ENCODE measurements at regions not wholly inside any gene's neighbourhood (a gene's known extent, or its start where the extent isn't known, plus 50 kb on each side); places are given as distances from the start of the nearest gene placed in this dataset.

DNA sequence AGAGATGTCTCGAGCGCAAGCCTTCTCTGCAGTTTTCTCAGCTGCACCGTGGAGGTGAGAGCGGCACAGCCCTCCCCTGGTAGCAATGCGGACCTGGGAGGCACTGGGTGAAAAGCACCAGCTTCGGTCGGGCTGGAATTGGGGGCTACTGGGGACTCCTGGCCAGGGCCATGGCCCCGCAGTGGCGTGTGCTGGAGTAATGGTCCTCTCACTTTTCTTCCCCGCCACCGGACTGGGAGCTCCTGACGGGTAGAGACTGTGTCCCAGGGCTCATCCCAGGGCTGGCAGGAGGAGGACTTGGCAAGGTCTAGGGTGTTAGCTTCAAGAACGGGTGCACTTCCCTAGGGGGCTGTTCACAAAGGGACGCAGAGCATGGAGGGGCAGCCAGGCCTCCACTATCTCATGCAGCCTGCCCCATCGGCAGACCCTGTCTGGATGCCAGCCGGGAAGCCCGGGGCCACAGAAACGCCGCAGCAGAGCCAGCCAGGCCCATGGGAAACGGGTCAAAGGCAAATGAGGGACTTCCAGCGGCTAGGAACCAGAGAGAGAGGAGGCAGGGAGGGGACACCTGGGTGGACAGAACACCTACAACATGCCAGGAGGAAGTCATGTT, 92.6 kb upstream of the MVB12B start:
- no peak for TF ChIP-seq JUND (IDR thresholded peaks at IDR 0.05; ENCODE audit: low read depth)
- no peak for DNase-seq (ENCODE audit: low read depth in 1 of 2, low spot score in 1 of 2)
- in situ Hi-C loops (cut with HindIII; ENCODE audit: low pct_unique_long_range_greater_than_20kb, low sequenced_read_pairs) = no loop called here

DNA sequence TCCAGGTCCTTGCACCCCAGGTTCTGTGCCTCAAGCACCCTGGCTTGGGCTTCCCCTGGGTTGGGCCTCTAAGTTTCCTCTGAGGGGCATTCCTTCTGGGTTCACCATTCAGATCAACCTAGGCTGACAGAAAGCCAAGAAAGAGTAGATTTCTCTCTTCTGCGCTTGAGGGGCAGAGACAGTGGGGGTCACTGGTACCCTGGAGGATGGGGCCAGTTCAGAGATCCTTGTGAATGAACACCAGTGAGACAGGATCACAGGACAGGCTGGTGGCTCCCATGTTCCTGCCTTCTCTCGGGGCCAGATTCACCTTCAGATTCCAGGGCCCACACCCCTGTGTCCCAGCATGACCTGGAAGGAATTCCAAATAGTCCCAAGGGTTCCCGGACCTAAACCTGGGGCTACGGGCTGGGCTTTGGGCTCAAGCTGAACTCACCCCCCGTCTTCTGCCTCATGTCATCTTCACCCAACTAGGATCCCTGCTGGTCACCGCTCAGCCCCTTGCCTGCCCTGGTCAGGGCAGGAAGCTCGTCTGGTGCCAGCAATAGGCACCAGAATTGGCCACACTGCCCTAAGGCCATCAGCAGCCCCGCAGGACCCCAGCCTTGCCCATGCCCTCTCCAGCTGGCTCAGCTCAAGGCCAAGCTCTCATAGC, 91.8 kb upstream of the MVB12B start:
- no peak for DNase-seq (ENCODE audit: low read depth in 1 of 2, low spot score in 1 of 2)
- in situ Hi-C loops (cut with HindIII; ENCODE audit: low pct_unique_long_range_greater_than_20kb, low sequenced_read_pairs) = no loop called here
- TF ChIP-seq JUND (IDR thresholded peaks at IDR 0.05; ENCODE audit: low read depth) = no peak

DNA sequence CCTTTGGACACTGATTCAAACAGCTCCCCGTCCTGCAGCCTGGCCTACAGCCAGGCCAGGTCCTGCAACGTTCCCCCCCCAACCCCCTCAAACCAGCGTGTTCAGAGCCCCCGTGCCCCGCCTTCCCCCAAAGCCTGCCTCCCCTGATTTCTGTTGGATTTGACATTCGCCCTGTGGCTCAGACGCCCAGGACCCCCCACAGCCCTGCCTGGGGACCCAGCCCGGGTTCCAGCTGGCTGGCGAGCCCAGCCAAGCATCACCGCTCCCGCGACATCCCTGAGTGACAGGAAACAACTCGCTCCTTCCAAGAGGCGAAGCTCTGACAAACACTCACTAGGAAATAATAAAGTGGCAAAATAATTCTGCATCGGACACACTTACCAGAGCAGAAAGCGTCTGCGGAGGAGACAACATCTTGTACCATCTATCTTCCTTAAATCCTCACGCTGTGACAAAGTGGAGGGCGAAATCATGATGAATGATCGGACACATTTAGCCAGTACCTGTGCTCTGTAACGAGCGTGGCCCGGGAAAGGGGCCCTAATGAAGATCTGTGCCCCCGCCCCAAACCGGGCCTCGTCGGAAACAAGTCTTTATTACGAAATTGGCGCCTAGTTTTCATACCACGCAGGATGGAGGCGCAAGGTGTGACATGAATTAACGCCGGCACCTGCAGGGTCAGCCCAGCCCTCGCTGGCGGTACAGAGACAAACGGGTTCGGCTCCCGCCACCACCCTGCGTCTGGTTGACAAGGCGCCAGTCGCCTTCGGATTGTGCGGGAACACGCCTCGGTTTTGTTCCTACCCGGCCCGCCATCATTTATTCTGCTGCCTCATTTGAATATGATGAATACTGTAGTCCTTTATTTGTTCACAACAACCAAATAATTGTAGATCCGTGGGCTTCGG, 91.0 kb upstream of the MVB12B start:
- no peak for TF ChIP-seq JUND (IDR thresholded peaks at IDR 0.05; ENCODE audit: low read depth)
- in situ Hi-C loops (cut with HindIII; ENCODE audit: low pct_unique_long_range_greater_than_20kb, low sequenced_read_pairs) = no loop called here
- no peak for DNase-seq (ENCODE audit: low read depth in 1 of 2, low spot score in 1 of 2)

DNA sequence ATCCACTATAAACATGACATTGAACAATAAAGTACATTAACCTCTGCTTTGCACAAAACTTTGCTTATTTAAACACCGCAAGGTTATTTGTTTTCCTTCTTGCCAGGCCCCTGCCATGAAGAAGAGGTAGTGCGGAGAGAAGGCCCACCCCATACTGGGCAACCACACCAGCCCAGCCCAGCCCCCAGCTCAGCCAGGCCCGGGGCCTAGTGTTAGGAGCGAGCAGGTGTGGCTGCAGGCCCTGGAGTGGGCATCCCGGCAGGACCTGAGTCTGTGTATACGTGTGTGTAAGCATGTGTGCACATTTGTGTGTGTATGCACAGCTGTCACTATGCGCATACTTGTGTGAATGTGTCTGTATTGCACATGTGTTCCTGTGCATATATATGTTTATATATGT, 90.4 kb upstream of the MVB12B start:
- no peak for TF ChIP-seq JUND (IDR thresholded peaks at IDR 0.05; ENCODE audit: low read depth)

DNA sequence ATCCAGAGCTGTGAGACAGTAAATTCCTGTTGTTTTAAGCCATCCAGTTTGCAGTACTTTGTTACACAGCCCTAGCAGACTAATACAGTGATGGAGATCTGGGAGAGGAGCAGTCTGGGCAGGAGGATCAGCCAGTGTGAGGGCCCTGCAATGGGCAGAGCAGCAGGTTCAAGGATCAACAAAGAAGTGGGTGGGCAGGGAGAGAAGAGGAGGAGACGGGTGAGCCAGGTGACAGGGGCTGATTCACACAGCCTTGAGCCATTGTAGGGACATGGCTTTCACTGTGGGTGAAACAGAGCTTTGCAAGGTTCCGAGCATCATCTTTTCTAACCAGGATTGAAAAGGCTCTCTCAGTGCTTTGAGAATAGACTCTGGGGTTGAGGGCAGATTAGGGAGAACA, 88.2 kb upstream of the MVB12B start:
- TF ChIP-seq JUND (IDR thresholded peaks at IDR 0.05; ENCODE audit: low read depth) = no peak
- DNase-seq (ENCODE audit: low read depth in 1 of 2, low spot score in 1 of 2) = no peak
- in situ Hi-C loops (cut with HindIII; ENCODE audit: low pct_unique_long_range_greater_than_20kb, low sequenced_read_pairs) = no loop called here

More for the DNA sequence above, 90.4 kb upstream of the MVB12B start:
- in situ Hi-C loops (cut with HindIII; ENCODE audit: low pct_unique_long_range_greater_than_20kb, low sequenced_read_pairs) = no loop called here
- no peak for DNase-seq (ENCODE audit: low read depth in 1 of 2, low spot score in 1 of 2)

DNA sequence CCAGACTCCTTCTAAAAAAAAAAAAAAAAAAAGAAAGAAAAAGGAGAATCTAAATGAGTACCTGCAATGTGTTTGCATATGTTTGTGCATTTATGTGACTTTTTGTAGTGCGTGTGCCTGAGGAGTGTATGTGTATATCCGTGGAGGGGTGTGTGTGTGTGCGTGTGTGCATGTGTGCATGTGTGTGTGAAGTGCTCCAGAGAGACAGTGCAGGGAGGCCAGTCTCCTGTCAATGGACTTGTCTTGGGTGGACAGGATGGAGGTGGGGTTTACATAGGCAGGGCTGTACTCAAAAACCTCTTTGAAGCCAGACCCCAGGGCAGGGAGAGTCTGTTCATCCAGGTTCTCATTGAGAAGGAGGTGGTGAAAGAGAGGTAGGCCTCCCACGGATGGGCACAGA, 87.1 kb upstream of the MVB12B start:
- TF ChIP-seq JUND (IDR thresholded peaks at IDR 0.05; ENCODE audit: low read depth) = no peak
- DNase-seq (ENCODE audit: low read depth in 1 of 2, low spot score in 1 of 2) = no peak
- in situ Hi-C loops (cut with HindIII; ENCODE audit: low pct_unique_long_range_greater_than_20kb, low sequenced_read_pairs) = no loop called here

DNA sequence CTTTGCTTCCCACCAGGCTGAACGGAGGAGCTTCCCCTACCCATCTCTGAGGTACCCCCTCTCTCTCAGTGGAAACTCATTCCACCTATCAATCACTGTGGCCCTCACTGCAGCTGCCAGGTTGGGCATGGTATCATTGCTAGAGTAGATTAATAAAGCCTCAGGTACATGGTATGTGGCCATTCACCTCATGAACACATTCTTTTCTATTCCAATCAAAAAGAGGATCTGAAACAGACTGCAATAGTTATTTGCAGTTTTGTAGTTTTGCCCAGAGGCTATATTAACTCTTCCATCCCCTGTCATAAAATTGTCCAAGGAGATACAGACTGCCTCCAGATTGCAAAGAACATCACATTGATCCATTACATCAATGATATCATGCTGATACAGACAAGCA, 85.8 kb upstream of the MVB12B start:
- no peak for TF ChIP-seq JUND (IDR thresholded peaks at IDR 0.05; ENCODE audit: low read depth)
- no peak for DNase-seq (ENCODE audit: low read depth in 1 of 2, low spot score in 1 of 2)
- in situ Hi-C loops (cut with HindIII; ENCODE audit: low pct_unique_long_range_greater_than_20kb, low sequenced_read_pairs) = no loop called here

DNA sequence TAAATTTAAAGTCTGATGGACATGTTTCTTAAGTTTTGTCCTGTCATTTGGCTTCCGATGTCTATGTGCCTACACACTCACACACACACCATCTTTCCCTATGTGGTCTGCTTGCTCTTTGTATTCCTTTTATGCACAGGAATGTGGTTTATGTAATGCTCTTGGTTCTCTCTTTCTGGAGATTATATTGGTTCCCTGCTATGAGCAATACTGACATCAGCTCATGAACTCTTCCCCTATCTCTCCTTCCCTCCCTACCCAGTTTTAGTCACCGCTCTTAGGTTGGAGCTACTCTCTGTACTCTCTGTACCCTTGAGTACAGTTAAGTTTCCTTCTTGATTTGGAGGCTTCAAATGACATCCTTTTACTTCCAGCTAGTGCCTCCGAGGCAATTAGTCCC, 77.9 kb upstream of the MVB12B start:
- in situ Hi-C loops (cut with HindIII; ENCODE audit: low pct_unique_long_range_greater_than_20kb, low sequenced_read_pairs) = no loop called here
- TF ChIP-seq JUND (IDR thresholded peaks at IDR 0.05; ENCODE audit: low read depth) = no peak
- DNase-seq (ENCODE audit: low read depth in 1 of 2, low spot score in 1 of 2) = no peak

DNA sequence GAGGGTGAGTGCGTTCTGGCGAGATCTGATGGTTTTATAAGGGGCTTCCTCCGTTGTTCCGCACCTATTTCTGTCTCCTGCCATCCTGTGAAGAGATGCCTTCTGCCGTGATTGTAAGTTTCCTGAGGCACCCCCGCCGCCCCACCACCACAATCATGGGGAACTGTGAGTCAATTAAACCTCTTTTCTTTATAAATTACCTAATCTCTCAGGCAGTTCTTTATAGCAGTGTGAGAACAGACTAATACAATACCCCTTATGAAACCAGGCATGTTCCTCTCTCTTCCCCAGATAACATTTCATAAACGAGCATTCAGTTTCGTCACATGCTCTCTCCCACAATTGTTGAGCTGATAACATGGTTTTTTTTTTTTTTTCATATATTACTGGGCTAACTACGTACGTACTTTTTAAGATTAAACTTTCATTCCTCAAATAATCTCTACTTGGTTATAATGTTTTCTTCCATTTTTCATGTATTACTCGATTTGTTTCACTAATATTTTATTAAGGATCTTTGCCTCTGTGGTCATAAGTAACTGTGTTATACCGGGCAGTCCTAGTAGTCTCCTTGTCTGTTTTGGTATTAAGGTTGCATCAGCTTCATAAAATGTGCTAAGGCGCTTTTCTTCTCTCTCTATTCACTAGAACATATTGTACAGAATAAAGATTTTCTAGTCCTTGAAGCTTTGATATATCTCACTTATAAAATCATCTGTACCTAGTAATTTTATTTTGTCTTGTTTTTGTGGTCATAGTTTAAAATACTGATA, 64.9 kb upstream of the MVB12B start:
- no peak for TF ChIP-seq JUND (IDR thresholded peaks at IDR 0.05; ENCODE audit: low read depth)
- no peak for DNase-seq (ENCODE audit: low read depth in 1 of 2, low spot score in 1 of 2)
- in situ Hi-C loops (cut with HindIII; ENCODE audit: low pct_unique_long_range_greater_than_20kb, low sequenced_read_pairs) = no loop called here

DNA sequence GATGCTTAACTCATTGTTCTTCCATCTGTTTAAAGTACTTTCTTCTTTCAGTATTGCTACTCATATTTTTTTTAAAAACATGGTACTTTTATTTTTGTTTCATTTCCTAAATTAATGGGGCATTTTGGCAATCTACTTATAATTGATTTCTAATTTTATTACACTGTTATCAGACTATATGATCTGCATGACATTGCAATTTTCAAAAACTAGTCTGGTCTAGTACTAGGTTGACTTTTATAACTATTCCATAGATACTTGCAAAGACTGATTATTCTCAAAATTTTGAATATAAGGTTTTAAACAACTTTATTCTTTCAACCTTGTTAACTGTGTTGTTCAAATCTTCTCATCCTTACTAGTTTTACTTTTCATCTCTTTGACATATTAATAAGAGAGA, 63.9 kb upstream of the MVB12B start:
- no peak for TF ChIP-seq JUND (IDR thresholded peaks at IDR 0.05; ENCODE audit: low read depth)
- in situ Hi-C loops (cut with HindIII; ENCODE audit: low pct_unique_long_range_greater_than_20kb, low sequenced_read_pairs) = no loop called here
- DNase-seq (ENCODE audit: low read depth in 1 of 2, low spot score in 1 of 2) = no peak

DNA sequence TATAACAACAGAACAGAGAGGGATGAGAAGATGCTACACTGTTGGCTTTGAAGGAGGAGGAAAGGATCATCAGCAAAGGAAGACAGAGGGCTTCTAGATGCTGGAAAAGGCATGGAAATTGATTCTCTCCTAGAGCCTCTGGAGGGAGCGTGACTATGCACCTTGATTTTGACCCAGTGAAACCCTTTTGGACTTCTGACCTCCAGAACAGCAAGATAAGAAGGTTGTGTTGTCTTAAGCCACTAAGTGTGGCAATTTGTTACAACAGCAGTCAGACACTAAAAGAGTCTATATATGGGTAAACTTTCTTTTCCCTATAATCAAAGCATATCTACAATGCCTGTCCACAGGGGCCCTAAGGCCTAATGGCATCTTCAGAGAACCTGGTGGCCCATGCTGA, 56.1 kb upstream of the MVB12B start:
- DNase-seq (ENCODE audit: low read depth in 1 of 2, low spot score in 1 of 2) = no peak
- no peak for TF ChIP-seq JUND (IDR thresholded peaks at IDR 0.05; ENCODE audit: low read depth)
- in situ Hi-C loops (cut with HindIII; ENCODE audit: low pct_unique_long_range_greater_than_20kb, low sequenced_read_pairs) = no loop called here

DNA sequence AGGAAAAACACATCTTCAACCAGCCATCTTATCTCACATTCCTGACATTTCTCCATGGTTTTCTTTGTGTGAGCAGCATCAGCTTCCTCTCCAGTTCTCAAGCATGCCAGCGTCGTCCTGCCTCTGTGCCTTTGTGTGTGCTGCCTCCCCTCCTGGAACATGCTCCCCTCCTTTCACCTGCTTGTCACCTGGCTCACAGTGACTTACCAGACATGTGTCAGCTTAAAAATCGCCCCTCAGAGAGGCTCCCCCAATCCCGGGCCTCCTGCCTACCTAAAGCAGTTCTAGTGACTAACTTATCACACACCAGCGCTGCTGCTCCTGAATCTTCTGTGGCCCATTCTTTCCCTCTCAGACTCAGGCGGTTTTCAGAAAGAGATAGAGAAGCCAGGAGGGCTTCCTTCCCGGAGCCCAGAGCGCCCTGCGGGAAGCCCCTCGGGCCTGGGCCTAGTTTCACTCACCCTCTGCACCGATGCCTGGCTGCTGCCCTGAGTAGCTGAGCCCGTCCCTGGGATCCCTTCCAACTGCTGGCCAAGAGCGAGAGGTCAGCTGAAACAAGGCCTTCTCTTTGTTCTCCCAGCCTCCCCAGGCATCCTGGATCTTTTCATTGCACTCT, 51.1 kb upstream of the MVB12B start:
- no peak for DNase-seq (ENCODE audit: low read depth in 1 of 2, low spot score in 1 of 2)
- in situ Hi-C loops (cut with HindIII; ENCODE audit: low pct_unique_long_range_greater_than_20kb, low sequenced_read_pairs) = no loop called here
- TF ChIP-seq JUND (IDR thresholded peaks at IDR 0.05; ENCODE audit: low read depth) = no peak

Data from T47D (cell line).